CMK (cell line): ENCODE measurements at regions not wholly inside any gene's neighbourhood (a gene's known extent, or its start where the extent isn't known, plus 50 kb on each side); places are given as distances from the start of the nearest gene placed in this dataset.

ENCODE experiments used
- DNase-seq: peaks from one replicate; pipeline ENCODE4 v3.0.0-alpha.2; 2010; ENCODE audit warnings: low read depth

GRCh38 chr22:48532986-48533385, 1294.7 kb downstream of the BRD1 start:
- DNase-seq = no peak

GRCh38 chr22:48531761-48532435, 1295.8 kb downstream of the BRD1 start:
- DNase-seq = no peak

- DNase-seq = no peak
Observed at GRCh38 chr22:48531108-48531507, 1296.6 kb downstream of the BRD1 start.

- DNase-seq = no peak
Observed at GRCh38 chr22:48530666-48531065, 1297.0 kb downstream of the BRD1 start.

GRCh38 chr22:48528221-48528915, 1299.3 kb downstream of the BRD1 start:
- no peak for DNase-seq

GRCh38 chr22:48523761-48524160, 1303.9 kb downstream of the BRD1 start:
- no peak for DNase-seq

- DNase-seq = no peak
Observed at GRCh38 chr22:48523091-48523490, 1304.6 kb downstream of the BRD1 start.

GRCh38 chr22:48522271-48522670, 1305.4 kb downstream of the BRD1 start:
- no peak for DNase-seq

- DNase-seq = no peak
Observed at GRCh38 chr22:48520884-48521588, 1306.6 kb downstream of the BRD1 start.

GRCh38 chr22:48520207-48520606, 1307.5 kb downstream of the BRD1 start:
- no peak for DNase-seq

GRCh38 chr22:48517039-48518030, 1310.3 kb downstream of the BRD1 start:
- no peak for DNase-seq

GRCh38 chr22:48516571-48516970, 1311.1 kb downstream of the BRD1 start:
- no peak for DNase-seq

- DNase-seq = no peak
Observed at GRCh38 chr22:48515571-48516200, 1312.0 kb downstream of the BRD1 start.

GRCh38 chr22:48513929-48514328, 1313.7 kb downstream of the BRD1 start:
- no peak for DNase-seq

GRCh38 chr22:48513446-48513845, 1314.2 kb downstream of the BRD1 start:
- DNase-seq = no peak

GRCh38 chr22:48511781-48512327, 1315.8 kb downstream of the BRD1 start:
- no peak for DNase-seq

- DNase-seq = no peak
Observed at GRCh38 chr22:48511211-48511610, 1316.5 kb downstream of the BRD1 start.

- no peak for DNase-seq
Observed at GRCh38 chr22:48510599-48510998, 1317.1 kb downstream of the BRD1 start.

GRCh38 chr22:48507595-48508350, 1319.9 kb downstream of the BRD1 start:
- DNase-seq = no peak

- DNase-seq = no peak
Observed at GRCh38 chr22:48507171-48507570, 1320.5 kb downstream of the BRD1 start.
